Fibroblast of villous mesenchyme (primary cell): ENCODE measurements at regions not wholly inside any gene's neighbourhood (a gene's known extent, or its start where the extent isn't known, plus 50 kb on each side); places are given as distances from the start of the nearest gene placed in this dataset.

Experiments used
- DNase-seq: peaks from one replicate; pipeline ENCODE4 v3.0.0-alpha.2; 2010; ENCODE audit warnings: low read depth
- H3K4me3 ChIP-seq: 2 replicates; pipeline ENCODE4 v1.5.1; 2011; ENCODE audit warnings: low read depth, mild to moderate bottlenecking, low read length
- TF ChIP-seq, protein P1 (sequence below): IDR thresholded peaks from 2 replicates; pipeline ENCODE4 v1.5.1; 2012; ENCODE audit warnings: low read depth, mild to moderate bottlenecking, low read length; ENCODE audit not compliant: insufficient read depth

DNA sequence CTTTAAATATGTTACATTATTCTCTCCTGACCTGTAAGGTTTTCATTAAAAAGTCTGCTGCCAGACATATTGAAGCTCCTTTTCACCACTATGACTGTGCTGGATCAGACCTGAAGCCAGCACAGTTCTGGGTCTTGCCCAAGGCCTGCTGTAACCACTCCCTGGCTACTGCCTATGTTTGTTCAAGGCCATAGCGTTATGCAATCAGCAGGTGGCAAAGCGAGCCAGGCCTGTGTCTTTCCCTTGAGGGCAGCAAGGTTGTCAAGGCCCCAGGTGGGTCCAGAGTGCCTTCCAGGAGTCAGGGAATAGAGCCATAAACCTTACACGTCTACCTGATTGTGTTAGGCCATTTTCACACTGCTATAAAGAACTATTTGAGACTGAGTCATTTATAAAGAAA is 496.8 kb upstream of the PCDH9 start:
- no peak for DNase-seq
- no peak overlapping the region for H3K4me3 ChIP-seq
- TF ChIP-seq, protein P1, sequence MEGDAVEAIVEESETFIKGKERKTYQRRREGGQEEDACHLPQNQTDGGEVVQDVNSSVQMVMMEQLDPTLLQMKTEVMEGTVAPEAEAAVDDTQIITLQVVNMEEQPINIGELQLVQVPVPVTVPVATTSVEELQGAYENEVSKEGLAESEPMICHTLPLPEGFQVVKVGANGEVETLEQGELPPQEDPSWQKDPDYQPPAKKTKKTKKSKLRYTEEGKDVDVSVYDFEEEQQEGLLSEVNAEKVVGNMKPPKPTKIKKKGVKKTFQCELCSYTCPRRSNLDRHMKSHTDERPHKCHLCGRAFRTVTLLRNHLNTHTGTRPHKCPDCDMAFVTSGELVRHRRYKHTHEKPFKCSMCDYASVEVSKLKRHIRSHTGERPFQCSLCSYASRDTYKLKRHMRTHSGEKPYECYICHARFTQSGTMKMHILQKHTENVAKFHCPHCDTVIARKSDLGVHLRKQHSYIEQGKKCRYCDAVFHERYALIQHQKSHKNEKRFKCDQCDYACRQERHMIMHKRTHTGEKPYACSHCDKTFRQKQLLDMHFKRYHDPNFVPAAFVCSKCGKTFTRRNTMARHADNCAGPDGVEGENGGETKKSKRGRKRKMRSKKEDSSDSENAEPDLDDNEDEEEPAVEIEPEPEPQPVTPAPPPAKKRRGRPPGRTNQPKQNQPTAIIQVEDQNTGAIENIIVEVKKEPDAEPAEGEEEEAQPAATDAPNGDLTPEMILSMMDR = no peak

DNA sequence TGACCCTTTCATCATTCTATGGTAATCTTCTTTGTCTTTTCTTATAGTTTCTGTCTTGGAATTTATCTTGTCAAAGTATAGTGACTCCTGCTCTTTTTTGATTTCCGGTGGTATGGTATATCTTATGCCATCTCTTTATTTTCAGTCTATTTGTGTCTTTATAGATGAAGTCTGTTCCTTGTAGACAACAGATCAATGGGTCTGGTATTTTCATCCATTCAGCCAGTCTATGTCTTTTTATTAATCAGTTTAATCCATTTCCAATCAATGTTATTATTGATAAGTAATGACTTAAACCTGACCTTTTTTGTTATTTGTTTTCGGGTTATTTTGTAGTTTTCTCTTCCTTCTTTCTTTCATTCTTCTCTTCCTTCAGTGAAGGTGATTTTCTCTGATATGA is 495.9 kb upstream of the PCDH9 start:
- TF ChIP-seq, protein P1 = no peak
- H3K4me3 ChIP-seq = no peak overlapping the region
- DNase-seq = no peak

DNA sequence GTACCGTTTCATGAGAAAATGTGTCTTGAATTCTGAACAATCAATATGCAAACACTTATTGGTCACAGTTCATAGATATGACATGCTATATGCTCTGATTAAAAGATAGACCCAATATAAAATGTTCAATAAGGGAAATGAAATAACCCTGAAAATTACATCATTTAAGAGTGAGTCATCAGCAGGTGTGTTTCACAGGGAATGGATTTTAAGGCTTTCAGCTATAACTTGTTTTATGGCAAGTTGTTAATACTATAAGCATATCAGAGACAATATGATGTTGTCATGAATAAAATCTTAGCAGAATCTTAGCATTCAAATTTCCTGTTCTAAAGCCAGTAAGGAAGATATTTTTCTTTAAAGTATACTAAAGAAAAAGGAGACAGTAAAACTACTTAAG is 483.4 kb upstream of the PCDH9 start:
- TF ChIP-seq, protein P1 = no peak
- H3K4me3 ChIP-seq = no peak overlapping the region
- DNase-seq = no peak

DNA sequence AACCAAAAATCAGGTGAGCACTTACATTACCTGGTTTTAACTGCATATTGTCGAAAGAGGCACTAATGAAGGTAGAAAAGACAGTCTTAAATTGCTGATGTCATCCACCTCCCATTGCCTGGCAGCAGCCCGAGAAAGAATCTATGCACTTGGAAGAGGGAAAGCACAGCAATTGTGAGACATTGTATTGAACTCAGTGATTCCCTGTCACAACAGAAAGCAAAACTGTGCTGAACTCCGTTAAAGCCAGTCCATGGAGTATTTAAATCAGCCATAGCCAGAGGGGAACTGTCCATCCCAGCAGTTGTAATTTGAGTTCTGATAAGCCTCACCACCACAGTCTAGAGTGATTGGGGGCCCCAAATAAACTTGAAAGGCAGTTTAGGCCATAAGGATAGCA is 466.6 kb upstream of the PCDH9 start:
- no peak for DNase-seq
- TF ChIP-seq, protein P1 = no peak
- no peak overlapping the region for H3K4me3 ChIP-seq

DNA sequence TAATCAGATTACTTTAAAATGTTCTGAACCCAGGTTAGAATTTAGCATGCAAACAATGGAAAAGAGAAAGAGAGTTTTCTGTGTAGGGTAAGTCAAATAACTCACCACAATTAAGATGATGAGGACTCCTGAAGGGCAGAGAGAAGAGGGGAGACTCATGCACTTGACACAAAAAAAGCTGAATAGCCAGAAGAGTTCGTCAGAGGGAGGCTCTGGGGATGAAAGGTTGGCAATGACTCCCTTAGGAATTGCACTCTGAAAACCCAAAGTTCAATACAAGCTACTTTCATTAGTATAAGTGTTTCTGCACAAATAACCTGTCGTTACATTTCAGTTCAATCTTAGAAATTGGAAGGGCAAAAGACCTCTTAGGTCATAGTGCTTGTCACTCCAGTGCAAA is 434.4 kb upstream of the PCDH9 start:
- TF ChIP-seq, protein P1 = no peak
- DNase-seq = no peak

DNA sequence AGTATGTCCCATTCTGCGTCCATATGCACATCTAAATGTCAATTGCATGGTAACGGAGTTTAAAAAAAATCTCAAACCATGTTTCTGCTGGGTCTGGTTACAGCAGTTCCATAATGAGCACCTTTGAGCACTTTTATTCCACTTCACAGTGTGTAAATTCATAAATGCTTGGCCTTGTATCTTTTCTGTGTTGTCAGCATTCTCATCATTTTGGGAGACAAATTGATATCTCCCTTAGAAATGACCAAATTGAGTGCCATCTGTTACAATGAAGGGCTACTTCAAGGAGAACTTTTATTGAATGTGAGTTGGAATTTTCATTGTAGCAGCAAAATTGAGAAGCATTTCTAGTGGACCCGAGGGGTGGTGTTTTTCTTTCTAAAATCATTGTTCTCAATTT is 432.9 kb upstream of the PCDH9 start:
- TF ChIP-seq, protein P1 = no peak
- no peak overlapping the region for H3K4me3 ChIP-seq
- DNase-seq = no peak

More for the DNA sequence above, 434.4 kb upstream of the PCDH9 start:
- H3K4me3 ChIP-seq = no peak overlapping the region

DNA sequence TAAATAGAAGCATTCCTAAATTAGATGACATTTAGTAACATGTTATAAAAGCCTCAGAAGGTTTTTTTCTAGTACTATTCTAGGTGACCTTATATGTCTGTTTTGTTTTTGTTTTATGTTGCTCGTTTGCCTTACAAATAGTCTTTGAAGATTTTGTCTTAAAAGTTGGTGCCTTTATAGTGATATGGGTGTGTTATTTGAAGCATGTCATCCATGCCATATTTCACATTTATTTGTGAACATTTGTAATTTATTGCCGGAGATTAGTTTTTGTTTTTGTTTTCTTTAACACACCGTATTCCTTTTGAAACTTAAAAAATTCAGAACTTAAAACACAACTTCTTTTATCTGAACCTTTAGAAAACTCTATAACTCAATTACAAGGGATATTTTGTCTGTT is 422.8 kb upstream of the PCDH9 start:
- TF ChIP-seq, protein P1 = no peak
- H3K4me3 ChIP-seq = no peak overlapping the region
- DNase-seq = no peak
